CD4-positive, alpha-beta T cell treated with Interleukin-12 subunit alpha and Interleukin-12 subunit beta, for 1 hour (primary cell): ENCODE measurements at regions not wholly inside any gene's neighbourhood (a gene's known extent, or its start where the extent isn't known, plus 50 kb on each side); places are given as distances from the start of the nearest gene placed in this dataset.

Source experiments
- DNase-seq: peaks from one replicate; pipeline ENCODE4 v3.0.0-alpha.2; 2020

GRCh38 chr2:172333978-172334330 lies 93.4 kb upstream of the ITGA6 start:
- DNase-seq, result no peak

- no peak for DNase-seq
Measured at GRCh38 chr2:172334988-172335387, 92.4 kb upstream of the ITGA6 start.

- no peak for DNase-seq
Measured at GRCh38 chr2:172335736-172336135, 91.7 kb upstream of the ITGA6 start.

- DNase-seq, result no peak
Measured at GRCh38 chr2:172336681-172337080, 90.7 kb upstream of the ITGA6 start.

- DNase-seq, result peak; percentile 9
Measured at GRCh38 chr2:172339371-172340010, 87.9 kb upstream of the ITGA6 start.

GRCh38 chr2:172340394-172340793 lies 87.0 kb upstream of the ITGA6 start:
- no peak for DNase-seq

GRCh38 chr2:172342078-172342477 lies 85.3 kb upstream of the ITGA6 start:
- DNase-seq, result no peak

- DNase-seq, result no peak
Measured at GRCh38 chr2:172342611-172343010, 84.8 kb upstream of the ITGA6 start.

- DNase-seq, result no peak
Measured at GRCh38 chr2:172344159-172344558, 83.2 kb upstream of the ITGA6 start.

GRCh38 chr2:172345956-172346555 lies 81.3 kb upstream of the ITGA6 start:
- no peak for DNase-seq

GRCh38 chr2:172348555-172349288 lies 78.7 kb upstream of the ITGA6 start:
- DNase-seq, result no peak

GRCh38 chr2:172350839-172351479 lies 76.4 kb upstream of the ITGA6 start:
- DNase-seq, result no peak

- DNase-seq, result no peak
Measured at GRCh38 chr2:172351586-172351985, 75.8 kb upstream of the ITGA6 start.

GRCh38 chr2:172354347-172354746 lies 73.0 kb upstream of the ITGA6 start:
- no peak for DNase-seq

- no peak for DNase-seq
Measured at GRCh38 chr2:172357442-172357841, 69.9 kb upstream of the ITGA6 start.

GRCh38 chr2:172358691-172359556 lies 68.5 kb upstream of the ITGA6 start:
- no peak for DNase-seq

GRCh38 chr2:172361360-172361759 lies 66.0 kb upstream of the ITGA6 start:
- no peak for DNase-seq

GRCh38 chr2:172361840-172362239 lies 65.5 kb upstream of the ITGA6 start:
- no peak for DNase-seq

GRCh38 chr2:172364261-172364660 lies 63.1 kb upstream of the ITGA6 start:
- DNase-seq, result no peak

- DNase-seq, result no peak
Measured at GRCh38 chr2:172366596-172367150, 60.7 kb upstream of the ITGA6 start.

- DNase-seq, result no peak
Measured at GRCh38 chr2:172370821-172371455, 56.4 kb upstream of the ITGA6 start.

GRCh38 chr2:172372436-172372835 lies 55.0 kb upstream of the ITGA6 start:
- no peak for DNase-seq
